Astrocyte (in vitro differentiated cells and primary cell): ENCODE measurements at regions not wholly inside any gene's neighbourhood (a gene's known extent, or its start where the extent isn't known, plus 50 kb on each side); places are given as distances from the start of the nearest gene placed in this dataset.
"Not testable (repeated sequence)": the region's sequence is repeated elsewhere in the genome, so short reads cannot be mapped to it uniquely, and the experiment has no call there.

Experiments used
- CTCF ChIP-seq: IDR thresholded peaks from 2 replicates; pipeline ENCODE4 v1.5.1; 2011; ENCODE audit warnings: low read depth, mild to moderate bottlenecking, inconsistent platforms, low read length, moderate library complexity; ENCODE audit not compliant: insufficient read depth
- EZH2 ChIP-seq: IDR thresholded peaks from 2 replicates; pipeline ENCODE4 v1.6.1; 2012; ENCODE audit warnings: mild to moderate bottlenecking, low read length, inconsistent platforms; ENCODE audit not compliant: insufficient read depth

DNA sequence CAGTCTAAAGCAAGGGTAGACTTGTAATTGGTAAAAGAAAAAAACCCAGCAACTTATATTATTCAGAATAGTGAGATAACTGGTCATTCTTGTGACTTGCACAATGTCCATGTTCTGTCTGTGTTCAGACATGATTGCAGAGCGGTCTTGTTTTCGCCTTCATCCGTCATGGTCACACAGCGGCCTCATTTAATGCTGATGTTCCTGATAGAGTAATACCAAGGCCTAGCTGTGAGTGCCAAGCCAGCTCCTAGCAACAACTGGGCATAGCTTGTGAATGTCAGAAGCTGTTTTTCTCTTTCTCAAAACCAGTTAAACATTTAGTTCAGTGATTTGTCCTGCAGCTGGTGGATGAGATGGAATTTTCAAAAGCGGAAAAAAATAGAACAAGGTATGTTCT, 65.7 kb downstream of the LDOC1 start:
- TF ChIP-seq CTCF, EZH2: not testable (repeated sequence)
